RWPE2 (cell line): ENCODE measurements at regions not wholly inside any gene's neighbourhood (a gene's known extent, or its start where the extent isn't known, plus 50 kb on each side); places are given as distances from the start of the nearest gene placed in this dataset.

Source experiments
- ATAC-seq: fragments of 200-7000 bp; cut with Tn5 transposase; 3 replicates; pipeline ENCODE4 v1.9.1; 2021; ENCODE audit warnings: low read depth
- DNase-seq: peaks from one replicate; pipeline ENCODE4 v3.0.0-alpha.2; 2020; ENCODE audit warnings: low spot score
- H3K27ac ChIP-seq: fragments of 450-650 bp; 2 replicates; pipeline ENCODE4 v1.5.1; 2017; ENCODE audit warnings: mild to moderate bottlenecking; ENCODE audit not compliant: poor library complexity, severe bottlenecking
- H3K27me3 ChIP-seq: fragments of 250-450 bp; sonication (Bioruptor Pico); 2 replicates; pipeline ENCODE4 v1.5.1; 2021; ENCODE audit warnings: mild to moderate bottlenecking, moderate library complexity; ENCODE audit not compliant: insufficient read depth, poor library complexity, severe bottlenecking
- H3K36me3 ChIP-seq: fragments of 250-450 bp; sonication (Bioruptor Pico); 2 replicates; pipeline ENCODE4 v1.5.1; 2020; ENCODE audit warnings: low read depth, mild to moderate bottlenecking, moderate library complexity
- H3K4me1 ChIP-seq: fragments of 250-450 bp; sonication (Bioruptor Pico); 2 replicates; pipeline ENCODE4 v1.5.1; 2021; ENCODE audit warnings: mild to moderate bottlenecking, moderate library complexity; ENCODE audit not compliant: insufficient read depth, poor library complexity, severe bottlenecking
- H3K4me3 ChIP-seq: fragments of 250-450 bp; sonication (Bioruptor Pico); 2 replicates; pipeline ENCODE4 v1.5.1; 2021; ENCODE audit warnings: mild to moderate bottlenecking, moderate library complexity; ENCODE audit not compliant: severe bottlenecking
- H3K9me3 ChIP-seq: fragments of 250-450 bp; sonication (Bioruptor Pico); 2 replicates; pipeline ENCODE4 v1.5.1; 2021; ENCODE audit warnings: mild to moderate bottlenecking, moderate library complexity; ENCODE audit not compliant: severe bottlenecking
- TF ChIP-seq, protein P1 (sequence below): fragments of 450-650 bp; IDR thresholded peaks from one replicate; pipeline ENCODE4 v1.5.1; 2017; ENCODE audit warnings: mild to moderate bottlenecking, moderate library complexity; ENCODE audit not compliant: poor library complexity, severe bottlenecking

DNA sequence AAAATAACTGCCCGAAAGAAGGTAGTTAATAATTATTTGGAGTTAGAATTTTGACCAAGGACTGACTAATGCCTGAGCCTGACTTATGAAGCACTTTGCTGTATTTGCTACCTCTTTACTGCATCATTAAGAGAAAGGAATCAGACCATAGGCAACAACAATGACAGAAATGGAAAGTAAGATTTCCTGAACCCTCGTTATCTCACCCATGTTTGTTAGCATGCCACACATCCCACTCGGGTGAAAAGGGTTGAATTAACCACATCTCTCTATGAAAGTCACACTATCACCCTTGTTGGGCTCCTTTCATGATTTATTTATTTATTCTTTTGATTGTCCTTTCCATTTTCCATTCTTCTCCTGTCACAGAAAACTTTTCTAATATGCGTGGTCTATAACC is 59.6 kb downstream of the OLIG3 start:
- Histone ChIP-seq H3K36me3 (no peaks in the 10 kb centered on the region), H3K27ac (no peak overlapping the region), H3K27me3 (peaks cover 21% of the 10 kb centered on the region), H3K4me3 (no peak overlapping the region), H3K9me3 (no peaks in the 10 kb centered on the region), H3K4me1 (no peaks in the 10 kb centered on the region)
- DNase-seq (no peak), ATAC-seq (no peak)
- TF ChIP-seq, protein P1, sequence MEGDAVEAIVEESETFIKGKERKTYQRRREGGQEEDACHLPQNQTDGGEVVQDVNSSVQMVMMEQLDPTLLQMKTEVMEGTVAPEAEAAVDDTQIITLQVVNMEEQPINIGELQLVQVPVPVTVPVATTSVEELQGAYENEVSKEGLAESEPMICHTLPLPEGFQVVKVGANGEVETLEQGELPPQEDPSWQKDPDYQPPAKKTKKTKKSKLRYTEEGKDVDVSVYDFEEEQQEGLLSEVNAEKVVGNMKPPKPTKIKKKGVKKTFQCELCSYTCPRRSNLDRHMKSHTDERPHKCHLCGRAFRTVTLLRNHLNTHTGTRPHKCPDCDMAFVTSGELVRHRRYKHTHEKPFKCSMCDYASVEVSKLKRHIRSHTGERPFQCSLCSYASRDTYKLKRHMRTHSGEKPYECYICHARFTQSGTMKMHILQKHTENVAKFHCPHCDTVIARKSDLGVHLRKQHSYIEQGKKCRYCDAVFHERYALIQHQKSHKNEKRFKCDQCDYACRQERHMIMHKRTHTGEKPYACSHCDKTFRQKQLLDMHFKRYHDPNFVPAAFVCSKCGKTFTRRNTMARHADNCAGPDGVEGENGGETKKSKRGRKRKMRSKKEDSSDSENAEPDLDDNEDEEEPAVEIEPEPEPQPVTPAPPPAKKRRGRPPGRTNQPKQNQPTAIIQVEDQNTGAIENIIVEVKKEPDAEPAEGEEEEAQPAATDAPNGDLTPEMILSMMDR, result no peak

GRCh38 chr6:137432054-137432611 is 62.1 kb downstream of the OLIG3 start:
- no peaks in the 10 kb centered on the region for H3K9me3 ChIP-seq
- peaks cover 17% of the 10 kb centered on the region for H3K27me3 ChIP-seq
- H3K4me3 ChIP-seq, result no peak overlapping the region
- no peaks in the 10 kb centered on the region for H3K4me1 ChIP-seq
- DNase-seq (no peak), ATAC-seq (no peak)
- TF ChIP-seq, protein P1, result no peak
- H3K36me3 ChIP-seq, result no peaks in the 10 kb centered on the region
- H3K27ac ChIP-seq, result no peak overlapping the region

DNA sequence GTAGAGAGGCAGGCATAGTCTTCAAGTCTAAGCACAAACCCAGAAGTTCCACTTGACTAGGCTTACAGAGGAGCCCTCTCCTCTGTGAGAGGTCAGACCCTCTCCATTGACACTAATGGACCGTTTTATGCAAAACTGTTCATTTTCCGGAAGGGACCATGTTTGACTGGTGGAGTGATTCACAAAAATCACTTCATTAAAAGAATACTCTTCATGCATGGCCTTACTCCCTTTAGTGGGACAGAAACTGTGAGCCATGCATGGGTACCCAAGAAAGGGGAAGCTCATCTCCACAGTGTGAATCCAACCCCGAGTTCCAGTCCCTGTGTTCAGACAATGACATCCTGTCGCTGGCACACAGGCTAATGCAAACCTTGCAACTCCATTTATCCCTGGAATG is 63.2 kb downstream of the OLIG3 start:
- H3K27ac ChIP-seq, result no peak overlapping the region
- no peak for ATAC-seq

GRCh38 chr6:137427656-137428290 is 66.4 kb downstream of the OLIG3 start:
- no peak for ATAC-seq
- no peaks in the 10 kb centered on the region for H3K9me3 ChIP-seq
- H3K27me3 ChIP-seq, result peaks cover 12% of the 10 kb centered on the region
- no peaks in the 10 kb centered on the region for H3K4me1 ChIP-seq
- no peaks in the 10 kb centered on the region for H3K36me3 ChIP-seq
- TF ChIP-seq, protein P1, result no peak
- no peak overlapping the region for H3K27ac ChIP-seq
- DNase-seq, result no peak
- no peak overlapping the region for H3K4me3 ChIP-seq

More for the DNA sequence above, 63.2 kb downstream of the OLIG3 start:
- no peaks in the 10 kb centered on the region for H3K9me3 ChIP-seq
- DNase-seq, result no peak
- no peaks in the 10 kb centered on the region for H3K4me1 ChIP-seq
- H3K4me3 ChIP-seq, result no peak overlapping the region
- H3K27me3 ChIP-seq, result peaks cover 12% of the 10 kb centered on the region
- no peaks in the 10 kb centered on the region for H3K36me3 ChIP-seq
- TF ChIP-seq, protein P1, result no peak
